Neural cell (in vitro differentiated cells): ENCODE measurements at regions not wholly inside any gene's neighbourhood (a gene's known extent, or its start where the extent isn't known, plus 50 kb on each side); places are given as distances from the start of the nearest gene placed in this dataset.

ENCODE experiments used
- H2AFZ ChIP-seq: fragments of 200-600, 300-800 bp; sonication (generic), shearing (Covaris generic); 2 replicates; pipeline ENCODE4 v1.6.0; 2014; ENCODE audit warnings: low read depth, mild to moderate bottlenecking, antibody characterized with exemption, low read length, moderate library complexity
- H3F3A ChIP-seq: fragments of 200-600 bp; shearing (Covaris generic); 2 replicates; pipeline ENCODE4 v1.6.1; 2016; ENCODE audit warnings: mild to moderate bottlenecking, moderate library complexity, mixed read lengths, antibody characterized with exemption, low read length; ENCODE audit not compliant: insufficient read depth, poor library complexity, severe bottlenecking
- H3K27ac ChIP-seq: fragments of 200-600, 300-800 bp; sonication (generic), shearing (Covaris generic); 2 replicates; pipeline ENCODE4 v1.5.1; 2014; ENCODE audit warnings: mild to moderate bottlenecking, low read length, moderate library complexity
- H3K27me3 ChIP-seq: fragments of 300-800, 200-600 bp; sonication (generic), shearing (Covaris generic); 2 replicates; pipeline ENCODE4 v1.6.0; 2014; ENCODE audit warnings: mild to moderate bottlenecking, low read depth, low read length, moderate library complexity; ENCODE audit not compliant: insufficient read depth
- H3K36me3 ChIP-seq: fragments of 300-800, 200-600 bp; sonication (generic), shearing (Covaris generic); 2 replicates; pipeline ENCODE4 v1.5.1; 2014; ENCODE audit warnings: mild to moderate bottlenecking, antibody characterized with exemption, low read length, moderate library complexity; ENCODE audit not compliant: insufficient read depth
- H3K4me2 ChIP-seq: fragments of 300-800, 200-600 bp; sonication (generic), shearing (Covaris generic); 2 replicates; pipeline ENCODE4 v1.6.0; 2014; ENCODE audit warnings: mild to moderate bottlenecking, low read length
- H3K4me3 ChIP-seq: fragments of 300-800, 200-600 bp; sonication (generic), shearing (Covaris generic); 2 replicates; pipeline ENCODE4 v1.5.1; 2014; ENCODE audit warnings: mild to moderate bottlenecking, low read length, moderate library complexity
- H3K79me2 ChIP-seq: fragments of 200-600 bp; shearing (Covaris generic); replicated peaks from 2 replicates; pipeline ENCODE4 v1.6.0; 2014; ENCODE audit warnings: mild to moderate bottlenecking, low read length, moderate library complexity; ENCODE audit not compliant: insufficient read depth
- H3K9ac ChIP-seq: fragments of 300-800, 200-600 bp; sonication (generic), shearing (Covaris generic); 2 replicates; pipeline ENCODE4 v1.6.1; 2016; ENCODE audit warnings: mild to moderate bottlenecking, low read length, mixed read lengths
- H3K9me2 ChIP-seq: fragments of 200-600 bp; shearing (Covaris generic); 2 replicates; pipeline ENCODE4 v1.6.1; 2016; ENCODE audit warnings: mild to moderate bottlenecking, low read length, mixed read lengths; ENCODE audit not compliant: insufficient read depth
- H3K9me3 ChIP-seq: fragments of 200-600, 300-800 bp; sonication (generic), shearing (Covaris generic); 2 replicates; pipeline ENCODE4 v1.6.1; 2016; ENCODE audit warnings: mild to moderate bottlenecking, mixed run types, low read length, moderate library complexity, mixed read lengths
- H4K20me1 ChIP-seq: fragments of 200-600 bp; shearing (Covaris generic); 2 replicates; pipeline ENCODE4 v1.6.1; 2016; ENCODE audit warnings: mild to moderate bottlenecking, mixed run types; ENCODE audit not compliant: insufficient read depth
- EP300 ChIP-seq: fragments of 450-650 bp; conservative IDR thresholded peaks from 2 replicates; pipeline ENCODE4 v1.6.1; 2014; ENCODE audit warnings: antibody characterized with exemption, mild to moderate bottlenecking, moderate library complexity; ENCODE audit not compliant: poor library complexity, severe bottlenecking
- EZH2 ChIP-seq: fragments of 200-600, 300-800 bp; shearing (Covaris generic), sonication (generic); IDR thresholded peaks from 2 replicates; pipeline ENCODE4 v1.6.1; 2014; ENCODE audit warnings: antibody characterized with exemption, low read length, borderline replicate concordance, mild to moderate bottlenecking; ENCODE audit not compliant: insufficient read depth, poor library complexity, severe bottlenecking
- MXI1 ChIP-seq: fragments of 450-650 bp; conservative IDR thresholded peaks from 2 replicates; pipeline ENCODE4 v1.6.1; 2014; ENCODE audit warnings: antibody characterized with exemption, mild to moderate bottlenecking; ENCODE audit not compliant: poor library complexity, severe bottlenecking
- POLR2AphosphoS5 ChIP-seq: IDR thresholded peaks from 2 replicates; pipeline ENCODE4 v1.6.1; 2012
- RAD21 ChIP-seq: fragments of 450-650 bp; conservative IDR thresholded peaks from 2 replicates; pipeline ENCODE4 v1.6.1; 2014; ENCODE audit warnings: antibody characterized with exemption, mild to moderate bottlenecking, moderate library complexity
- SMC3 ChIP-seq: fragments of 450-650 bp; conservative IDR thresholded peaks from 2 replicates; pipeline ENCODE4 v1.6.1; 2014; ENCODE audit warnings: antibody characterized with exemption, mild to moderate bottlenecking, moderate library complexity; ENCODE audit not compliant: poor library complexity
- TAF1 ChIP-seq: IDR thresholded peaks from 2 replicates; pipeline ENCODE4 v1.6.1; 2012; ENCODE audit warnings: low read depth
- TF ChIP-seq, protein P1 (sequence below): IDR thresholded peaks from 2 replicates; pipeline ENCODE4 v1.6.1; 2012; ENCODE audit warnings: borderline replicate concordance
- TF ChIP-seq, protein P2 (sequence below): fragments of 450-650 bp; IDR thresholded peaks from 2 replicates; pipeline ENCODE4 v1.5.1; 2014; ENCODE audit warnings: antibody characterized with exemption, mild to moderate bottlenecking, moderate library complexity; ENCODE audit not compliant: poor library complexity, severe bottlenecking

DNA sequence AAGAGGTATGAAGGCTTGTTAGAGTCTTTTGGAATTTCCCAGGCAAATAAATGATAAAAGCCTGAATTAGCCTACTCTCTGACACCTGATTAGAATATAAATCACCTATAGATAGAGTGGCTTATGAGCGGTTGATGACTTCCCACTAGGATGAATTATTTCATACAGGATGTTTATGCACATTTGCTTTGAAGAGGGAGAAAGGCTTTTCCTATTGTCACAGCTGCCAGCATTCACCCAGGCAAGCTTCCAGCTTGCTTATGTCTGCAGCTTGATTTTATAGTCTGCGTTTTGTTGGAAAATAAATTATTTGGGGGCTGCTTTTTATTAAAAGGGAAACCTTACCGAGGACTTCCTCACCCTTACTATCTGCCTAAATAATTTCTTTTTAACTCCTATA, 51.3 kb upstream of the EIF2S2 start:
- Histone ChIP-seq H3K4me3 (no peak overlapping the region), H3K27ac (no peak overlapping the region), H3K4me2 (no peak overlapping the region), H4K20me1 (no peaks in the 10 kb centered on the region), H3K36me3 (no peaks in the 10 kb centered on the region), H3K79me2 (no peaks in the 10 kb centered on the region), H2AFZ (no peak overlapping the region), H3K9me2 (no peaks in the 10 kb centered on the region), H3K9ac (no peak overlapping the region), H3K27me3 (no peaks in the 10 kb centered on the region), H3F3A (no peaks in the 10 kb centered on the region), H3K9me3 (no peaks in the 10 kb centered on the region)
- TF ChIP-seq, protein P1, sequence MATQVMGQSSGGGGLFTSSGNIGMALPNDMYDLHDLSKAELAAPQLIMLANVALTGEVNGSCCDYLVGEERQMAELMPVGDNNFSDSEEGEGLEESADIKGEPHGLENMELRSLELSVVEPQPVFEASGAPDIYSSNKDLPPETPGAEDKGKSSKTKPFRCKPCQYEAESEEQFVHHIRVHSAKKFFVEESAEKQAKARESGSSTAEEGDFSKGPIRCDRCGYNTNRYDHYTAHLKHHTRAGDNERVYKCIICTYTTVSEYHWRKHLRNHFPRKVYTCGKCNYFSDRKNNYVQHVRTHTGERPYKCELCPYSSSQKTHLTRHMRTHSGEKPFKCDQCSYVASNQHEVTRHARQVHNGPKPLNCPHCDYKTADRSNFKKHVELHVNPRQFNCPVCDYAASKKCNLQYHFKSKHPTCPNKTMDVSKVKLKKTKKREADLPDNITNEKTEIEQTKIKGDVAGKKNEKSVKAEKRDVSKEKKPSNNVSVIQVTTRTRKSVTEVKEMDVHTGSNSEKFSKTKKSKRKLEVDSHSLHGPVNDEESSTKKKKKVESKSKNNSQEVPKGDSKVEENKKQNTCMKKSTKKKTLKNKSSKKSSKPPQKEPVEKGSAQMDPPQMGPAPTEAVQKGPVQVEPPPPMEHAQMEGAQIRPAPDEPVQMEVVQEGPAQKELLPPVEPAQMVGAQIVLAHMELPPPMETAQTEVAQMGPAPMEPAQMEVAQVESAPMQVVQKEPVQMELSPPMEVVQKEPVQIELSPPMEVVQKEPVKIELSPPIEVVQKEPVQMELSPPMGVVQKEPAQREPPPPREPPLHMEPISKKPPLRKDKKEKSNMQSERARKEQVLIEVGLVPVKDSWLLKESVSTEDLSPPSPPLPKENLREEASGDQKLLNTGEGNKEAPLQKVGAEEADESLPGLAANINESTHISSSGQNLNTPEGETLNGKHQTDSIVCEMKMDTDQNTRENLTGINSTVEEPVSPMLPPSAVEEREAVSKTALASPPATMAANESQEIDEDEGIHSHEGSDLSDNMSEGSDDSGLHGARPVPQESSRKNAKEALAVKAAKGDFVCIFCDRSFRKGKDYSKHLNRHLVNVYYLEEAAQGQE: no peak
- TF ChIP-seq TAF1: no peak
- TF ChIP-seq POLR2AphosphoS5: no peak
- TF ChIP-seq RAD21: no peak
- TF ChIP-seq SMC3: no peak
- TF ChIP-seq, protein P2, sequence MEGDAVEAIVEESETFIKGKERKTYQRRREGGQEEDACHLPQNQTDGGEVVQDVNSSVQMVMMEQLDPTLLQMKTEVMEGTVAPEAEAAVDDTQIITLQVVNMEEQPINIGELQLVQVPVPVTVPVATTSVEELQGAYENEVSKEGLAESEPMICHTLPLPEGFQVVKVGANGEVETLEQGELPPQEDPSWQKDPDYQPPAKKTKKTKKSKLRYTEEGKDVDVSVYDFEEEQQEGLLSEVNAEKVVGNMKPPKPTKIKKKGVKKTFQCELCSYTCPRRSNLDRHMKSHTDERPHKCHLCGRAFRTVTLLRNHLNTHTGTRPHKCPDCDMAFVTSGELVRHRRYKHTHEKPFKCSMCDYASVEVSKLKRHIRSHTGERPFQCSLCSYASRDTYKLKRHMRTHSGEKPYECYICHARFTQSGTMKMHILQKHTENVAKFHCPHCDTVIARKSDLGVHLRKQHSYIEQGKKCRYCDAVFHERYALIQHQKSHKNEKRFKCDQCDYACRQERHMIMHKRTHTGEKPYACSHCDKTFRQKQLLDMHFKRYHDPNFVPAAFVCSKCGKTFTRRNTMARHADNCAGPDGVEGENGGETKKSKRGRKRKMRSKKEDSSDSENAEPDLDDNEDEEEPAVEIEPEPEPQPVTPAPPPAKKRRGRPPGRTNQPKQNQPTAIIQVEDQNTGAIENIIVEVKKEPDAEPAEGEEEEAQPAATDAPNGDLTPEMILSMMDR: no peak
- TF ChIP-seq MXI1: no peak
- no peak for TF ChIP-seq EZH2
- no peak for TF ChIP-seq EP300

DNA sequence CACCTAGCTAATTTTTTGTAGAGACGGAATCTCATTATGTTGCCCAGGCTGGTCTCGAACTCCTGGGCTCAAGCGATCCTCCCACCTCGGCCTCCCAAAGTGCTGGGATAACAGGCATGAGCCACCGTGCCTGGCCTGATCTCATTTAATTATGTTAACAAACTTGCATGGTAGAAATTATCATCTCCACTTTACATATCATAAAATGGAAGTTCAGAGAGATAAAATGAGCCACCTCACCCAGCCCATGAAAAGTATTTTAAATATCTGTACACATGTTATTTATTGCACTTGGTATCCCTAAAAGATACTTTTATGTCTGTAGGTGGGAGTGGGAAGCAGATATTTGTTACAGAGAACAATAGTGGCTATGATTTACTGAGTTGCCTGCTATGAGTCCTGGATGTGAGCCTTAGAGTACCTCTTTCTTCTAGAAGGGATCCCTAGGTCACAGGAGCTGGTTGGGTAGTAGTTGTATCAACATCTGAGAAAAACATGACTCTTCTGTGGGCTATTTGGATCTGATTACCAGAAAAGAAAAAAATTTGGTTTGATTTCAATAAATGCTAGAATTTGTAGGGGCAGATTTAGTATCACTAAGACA, 52.4 kb upstream of the EIF2S2 start:
- H3K9me3 ChIP-seq: no peaks in the 10 kb centered on the region
- H2AFZ ChIP-seq: no peak overlapping the region
- no peaks in the 10 kb centered on the region for H3K27me3 ChIP-seq
- H3K9me2 ChIP-seq: no peaks in the 10 kb centered on the region
- H4K20me1 ChIP-seq: no peaks in the 10 kb centered on the region
- H3K9ac ChIP-seq: no peak overlapping the region
- H3K27ac ChIP-seq: no peak overlapping the region
- no peak for TF ChIP-seq SMC3
- TF ChIP-seq, protein P1: no peak
- TF ChIP-seq EP300: no peak
- no peak for TF ChIP-seq MXI1
- no peak for TF ChIP-seq POLR2AphosphoS5
- no peak for TF ChIP-seq RAD21
- TF ChIP-seq, protein P2: no peak
- TF ChIP-seq TAF1: no peak
- no peak for TF ChIP-seq EZH2
- no peak overlapping the region for H3K4me2 ChIP-seq
- no peaks in the 10 kb centered on the region for H3F3A ChIP-seq
- H3K36me3 ChIP-seq: no peaks in the 10 kb centered on the region
- no peak overlapping the region for H3K4me3 ChIP-seq
- no peaks in the 10 kb centered on the region for H3K79me2 ChIP-seq
